Prostate gland (tissue), 2 donors: ENCODE measurements at regions not wholly inside any gene's neighbourhood (a gene's known extent, or its start where the extent isn't known, plus 50 kb on each side); places are given as distances from the start of the nearest gene placed in this dataset.
"Not testable (repeated sequence)": the region's sequence is repeated elsewhere in the genome, so short reads cannot be mapped to it uniquely, and the experiment has no call there.

Experiments
- CTCF ChIP-seq, 4 experiments: fragments of 200-600 bp in 2 of 4; fragments of 450-650 bp in 2 of 4; sonication (generic) in 2 of 4; IDR thresholded peaks; 1 replicate in 3 of 4; 2 replicates in 1 of 4; pipeline ENCODE4 v1.5.1; 2016 to 2019; ENCODE audit warnings: antibody characterized with exemption in 4 of 4, mild to moderate bottlenecking in 2 of 4, moderate library complexity in 2 of 4
- POLR2A ChIP-seq: fragments of 450-650 bp; IDR thresholded peaks from one replicate; pipeline ENCODE4 v1.6.1; 2016; ENCODE audit warnings: antibody characterized with exemption, mild to moderate bottlenecking

GRCh38 chr11:49623872-49624271 lies 328.3 kb upstream of the OR4C13 start:
- not testable (repeated sequence) for TF ChIP-seq CTCF (IDR thresholded peaks at IDR 0.05); POLR2A
